Testis (tissue), 2 donors: ENCODE measurements at regions not wholly inside any gene's neighbourhood (a gene's known extent, or its start where the extent isn't known, plus 50 kb on each side); places are given as distances from the start of the nearest gene placed in this dataset.

Source experiments
- POLR2A ChIP-seq: fragments of 450-650 bp; IDR thresholded peaks from one replicate; pipeline ENCODE4 v1.6.1; 2017; ENCODE audit warnings: antibody characterized with exemption, mild to moderate bottlenecking, moderate library complexity
- TF ChIP-seq, protein P1 (sequence below), 3 experiments: fragments of 450-650 bp in 2 of 3; fragments of 200-600 bp in 1 of 3; sonication (generic) in 1 of 3; IDR thresholded peaks; one replicate each; pipeline ENCODE4 v1.5.1; 2016 to 2019; ENCODE audit warnings: antibody characterized with exemption in 3 of 3, mild to moderate bottlenecking in 2 of 3, moderate library complexity in 1 of 3

GRCh38 chr5:117347280-117347679 lies 772.7 kb upstream of the SEMA6A start:
- TF ChIP-seq, protein P1, sequence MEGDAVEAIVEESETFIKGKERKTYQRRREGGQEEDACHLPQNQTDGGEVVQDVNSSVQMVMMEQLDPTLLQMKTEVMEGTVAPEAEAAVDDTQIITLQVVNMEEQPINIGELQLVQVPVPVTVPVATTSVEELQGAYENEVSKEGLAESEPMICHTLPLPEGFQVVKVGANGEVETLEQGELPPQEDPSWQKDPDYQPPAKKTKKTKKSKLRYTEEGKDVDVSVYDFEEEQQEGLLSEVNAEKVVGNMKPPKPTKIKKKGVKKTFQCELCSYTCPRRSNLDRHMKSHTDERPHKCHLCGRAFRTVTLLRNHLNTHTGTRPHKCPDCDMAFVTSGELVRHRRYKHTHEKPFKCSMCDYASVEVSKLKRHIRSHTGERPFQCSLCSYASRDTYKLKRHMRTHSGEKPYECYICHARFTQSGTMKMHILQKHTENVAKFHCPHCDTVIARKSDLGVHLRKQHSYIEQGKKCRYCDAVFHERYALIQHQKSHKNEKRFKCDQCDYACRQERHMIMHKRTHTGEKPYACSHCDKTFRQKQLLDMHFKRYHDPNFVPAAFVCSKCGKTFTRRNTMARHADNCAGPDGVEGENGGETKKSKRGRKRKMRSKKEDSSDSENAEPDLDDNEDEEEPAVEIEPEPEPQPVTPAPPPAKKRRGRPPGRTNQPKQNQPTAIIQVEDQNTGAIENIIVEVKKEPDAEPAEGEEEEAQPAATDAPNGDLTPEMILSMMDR (IDR thresholded peaks at IDR 0.05): no peak
- TF ChIP-seq POLR2A: no peak
